CD4-positive, alpha-beta T cell (primary cell): ENCODE measurements at regions not wholly inside any gene's neighbourhood (a gene's known extent, or its start where the extent isn't known, plus 50 kb on each side); places are given as distances from the start of the nearest gene placed in this dataset.
A peak's percentile ranks its signal among the peaks of the same experiment; 100 is the strongest.

Experiments
- ATAC-seq: fragments of 200-7000 bp; cut with Tn5 transposase; one replicate; pipeline ENCODE4 v1.10.0; 2022; ENCODE audit warnings: mild to moderate bottlenecking; ENCODE audit not compliant: poor library complexity
- CTCF ChIA-PET: fragments of 350-600 bp; sonication (Branson Sonifier 250); formaldehyde crosslinking; loops from one replicate; lab custom pipeline; 2021; ENCODE audit warnings: antibody characterized with exemption, inconsistent platforms; lab: Charles Lee
- POLR2A ChIA-PET: fragments of 350-600 bp; sonication (Branson Sonifier 250); formaldehyde crosslinking; loops from one replicate; lab custom pipeline; 2021; ENCODE audit warnings: antibody characterized with exemption, inconsistent platforms; lab: Charles Lee
- DNase-seq, 14 experiments: peaks; one replicate each; pipeline ENCODE4 v3.0.0-alpha.2; 2013 to 2020; ENCODE audit warnings: mixed read lengths in 2 of 14
- H3K27ac ChIP-seq, 2 donors: one replicate each; pipeline versions ENCODE4 v1.5.1 to v1.7.0; 2013; ENCODE audit warnings: low read length in 2 of 2, low read depth in 1 of 2, mild to moderate bottlenecking in 1 of 2
- H3K27me3 ChIP-seq, 2 experiments: 1 replicate in 1 of 2; 2 replicates in 1 of 2; pipeline versions ENCODE4 v1.6.1 to v1.7.0; 2013; ENCODE audit warnings: low read length in 2 of 2, control low read depth in 1 of 2, mild to moderate bottlenecking in 1 of 2, moderate library complexity in 1 of 2; ENCODE audit not compliant: insufficient read depth in 2 of 2, control insufficient read depth in 1 of 2
- H3K36me3 ChIP-seq: one replicate; pipeline ENCODE4 v1.6.1; 2013; ENCODE audit warnings: low read length, control low read depth; ENCODE audit not compliant: insufficient read depth
- H3K4me1 ChIP-seq: one replicate; pipeline ENCODE4 v1.6.1; 2013; ENCODE audit warnings: low read length, control low read depth; ENCODE audit not compliant: insufficient read depth
- H3K4me3 ChIP-seq: one replicate; pipeline ENCODE4 v1.5.1; 2013; ENCODE audit warnings: mild to moderate bottlenecking, low read length, moderate library complexity
- H3K9me3 ChIP-seq, 2 experiments: 1 replicate in 1 of 2; 2 replicates in 1 of 2; pipeline versions ENCODE4 v1.6.1 to v1.7.0; 2013; ENCODE audit warnings: low read length in 2 of 2, mild to moderate bottlenecking in 2 of 2, control low read depth in 1 of 2, moderate library complexity in 1 of 2; ENCODE audit not compliant: control insufficient read depth in 1 of 2, insufficient read depth in 1 of 2
- H3K27ac Mint-ChIP-seq: one replicate; pipeline ENCODE4 v1.8.0; 2020; ENCODE audit warnings: mixed read lengths
- H3K27me3 Mint-ChIP-seq: one replicate; pipeline ENCODE4 v1.8.0; 2021; ENCODE audit warnings: mixed read lengths
- H3K36me3 Mint-ChIP-seq: one replicate; pipeline ENCODE4 v1.8.0; 2021; ENCODE audit warnings: low read depth, mixed read lengths
- H3K4me1 Mint-ChIP-seq: one replicate; pipeline ENCODE4 v1.8.0; 2021; ENCODE audit warnings: low read depth, mixed read lengths
- H3K4me3 Mint-ChIP-seq: one replicate; pipeline ENCODE4 v1.8.0; 2020; ENCODE audit warnings: mild to moderate bottlenecking, mixed read lengths
- H3K9me3 Mint-ChIP-seq: one replicate; pipeline ENCODE4 v1.8.0; 2020; ENCODE audit warnings: mixed read lengths
- CTCF ChIP-seq: fragments of 200-600 bp; IDR thresholded peaks from one replicate; pipeline ENCODE4 v1.8.0; 2022; ENCODE audit warnings: antibody characterized with exemption, mild to moderate bottlenecking
- intact Hi-C, 2 experiments: fragments of 100-400 bp; cut with DNase I in 1 of 2; cut with micrococcal nuclease in 1 of 2; formaldehyde crosslinking; loops; one replicate each; pipeline versions ENCODE4 v1.15.1 to v1.9.0; 2023 to 2025; cut with DNase I, micrococcal nuclease

- POLR2A ChIA-PET: no interaction called here
- H3K4me3 Mint-ChIP-seq: no peak overlapping the region
- ATAC-seq (no peak), DNase-seq (peak in 3 of 14 experiments; percentile 17 to 48 (median 23))
- H3K27ac Mint-ChIP-seq: no peak overlapping the region
- no peak overlapping the region for H3K27ac ChIP-seq
- no peaks in the 10 kb centered on the region for H3K27me3 Mint-ChIP-seq
- no peaks in the 10 kb centered on the region for H3K36me3 ChIP-seq
- no peaks in the 10 kb centered on the region for H3K9me3 Mint-ChIP-seq
- H3K27me3 ChIP-seq: no peaks in the 10 kb centered on the region
- H3K36me3 Mint-ChIP-seq: no peaks in the 10 kb centered on the region
- TF ChIP-seq CTCF: no peak
- no peaks in the 10 kb centered on the region for H3K9me3 ChIP-seq
- peaks cover 11% of the 10 kb centered on the region for H3K4me1 ChIP-seq
- H3K4me3 ChIP-seq: no peak overlapping the region
- intact Hi-C loops: no loop called here
- CTCF ChIA-PET: no interaction called here
- H3K4me1 Mint-ChIP-seq: peaks cover 8% of the 10 kb centered on the region
Measured at GRCh38 chr4:151888367-151888866, 127.6 kb upstream of the GATB start.

GRCh38 chr4:151887816-151888180 is 127.0 kb upstream of the GATB start:
- no peak for ATAC-seq

GRCh38 chr4:151887031-151887815 is 126.4 kb upstream of the GATB start:
- intact Hi-C loops: no loop called here

More at GRCh38 chr4:151887816-151888180, 127.0 kb upstream of the GATB start:
- intact Hi-C loops: no loop called here
- H3K9me3 ChIP-seq: no peaks in the 10 kb centered on the region
- Mint-ChIP-seq H3K9me3 (no peaks in the 10 kb centered on the region), H3K27ac (no peak overlapping the region), H3K4me1 (peaks cover 14% of the 10 kb centered on the region), H3K27me3 (no peaks in the 10 kb centered on the region), H3K36me3 (no peaks in the 10 kb centered on the region), H3K4me3 (no peak overlapping the region)
- DNase-seq: no peak
- peaks cover 13% of the 10 kb centered on the region for H3K4me1 ChIP-seq
- POLR2A ChIA-PET: no interaction called here
- H3K36me3 ChIP-seq: no peaks in the 10 kb centered on the region
- H3K27me3 ChIP-seq: no peaks in the 10 kb centered on the region
- no peak for TF ChIP-seq CTCF
- no peak overlapping the region for H3K4me3 ChIP-seq
- CTCF ChIA-PET: no interaction called here
- no peak overlapping the region for H3K27ac ChIP-seq

More at GRCh38 chr4:151887031-151887815, 126.4 kb upstream of the GATB start:
- H3K27me3 ChIP-seq: no peaks in the 10 kb centered on the region
- H3K9me3 Mint-ChIP-seq: no peaks in the 10 kb centered on the region
- no peak overlapping the region for H3K27ac Mint-ChIP-seq
- H3K36me3 Mint-ChIP-seq: no peaks in the 10 kb centered on the region
- no peaks in the 10 kb centered on the region for H3K27me3 Mint-ChIP-seq
- H3K4me1 ChIP-seq: peaks cover 18% of the 10 kb centered on the region
- no peaks in the 10 kb centered on the region for H3K36me3 ChIP-seq
- peaks cover 20% of the 10 kb centered on the region for H3K4me1 Mint-ChIP-seq
- no peak for TF ChIP-seq CTCF
- H3K4me3 Mint-ChIP-seq: no peak overlapping the region
- H3K9me3 ChIP-seq: no peaks in the 10 kb centered on the region
- no peak overlapping the region for H3K4me3 ChIP-seq
- ChIA-PET CTCF (no interaction called here), POLR2A (no interaction called here)
- DNase-seq (peak in 3 of 14 experiments; percentile 25 to 32 (median 25)), ATAC-seq (no peak)
- H3K27ac ChIP-seq: no peak overlapping the region
